SH-SY5Y (cell line): ENCODE measurements at regions not wholly inside any gene's neighbourhood (a gene's known extent, or its start where the extent isn't known, plus 50 kb on each side); places are given as distances from the start of the nearest gene placed in this dataset.

ENCODE experiments used
- GATA2 ChIP-seq: IDR thresholded peaks from 2 replicates; pipeline ENCODE4 v1.6.1; 2011; ENCODE audit warnings: mild to moderate bottlenecking, low read depth, low read length
- GATA3 ChIP-seq: IDR thresholded peaks from 2 replicates; pipeline ENCODE4 v1.6.1; 2011; ENCODE audit warnings: low read depth, mild to moderate bottlenecking, low read length, moderate library complexity

GRCh38 chr14:82667006-82667405 is 1133.4 kb upstream of the SEL1L start:
- TF ChIP-seq GATA2 = no peak
- TF ChIP-seq GATA3 = no peak
